Activated CD8-positive, alpha-beta T cell treated with anti-CD3 and anti-CD28 coated beads for 36 hours (primary cell): ENCODE measurements at regions not wholly inside any gene's neighbourhood (a gene's known extent, or its start where the extent isn't known, plus 50 kb on each side); places are given as distances from the start of the nearest gene placed in this dataset.

Experiments
- ATAC-seq: fragments of 200-7000 bp; cut with Tn5 transposase; one replicate; pipeline ENCODE4 v1.10.0; 2021; ENCODE audit warnings: mild to moderate bottlenecking, moderate library complexity
- CTCF ChIA-PET: fragments of 350-600 bp; sonication (Branson Sonifier 250); formaldehyde crosslinking; loops from one replicate; lab custom pipeline; 2021; ENCODE audit warnings: antibody characterized with exemption; lab: Charles Lee
- POLR2A ChIA-PET: fragments of 350-600 bp; sonication (Branson Sonifier 250); formaldehyde crosslinking; loops from one replicate; lab custom pipeline; 2021; ENCODE audit warnings: antibody characterized with exemption; lab: Charles Lee
- DNase-seq: peaks from one replicate; pipeline ENCODE4 v3.0.0-alpha.2; 2020
- H3K27ac Mint-ChIP-seq: one replicate; pipeline ENCODE4 v1.8.0; 2021; ENCODE audit warnings: mild to moderate bottlenecking, mixed read lengths
- H3K27me3 Mint-ChIP-seq: one replicate; pipeline ENCODE4 v1.8.0; 2021; ENCODE audit warnings: mixed read lengths
- H3K36me3 Mint-ChIP-seq: one replicate; pipeline ENCODE4 v1.8.0; 2021; ENCODE audit warnings: low read depth, mixed read lengths
- H3K4me1 Mint-ChIP-seq: one replicate; pipeline ENCODE4 v1.8.0; 2021; ENCODE audit warnings: low read depth, mixed read lengths
- H3K4me3 Mint-ChIP-seq: one replicate; pipeline ENCODE4 v1.8.0; 2021; ENCODE audit warnings: mild to moderate bottlenecking, moderate library complexity, mixed read lengths
- H3K9me3 Mint-ChIP-seq: one replicate; pipeline ENCODE4 v1.8.0; 2021; ENCODE audit warnings: mixed read lengths
- intact Hi-C: fragments of 100-400 bp; cut with micrococcal nuclease; formaldehyde crosslinking; loops from one replicate; pipeline ENCODE4 v1.10.0; 2022
- TF ChIP-seq, protein P1 (sequence below): fragments of 200-600 bp; IDR thresholded peaks from one replicate; pipeline ENCODE4 v1.8.0; 2022; ENCODE audit warnings: antibody characterized with exemption, mild to moderate bottlenecking

DNA sequence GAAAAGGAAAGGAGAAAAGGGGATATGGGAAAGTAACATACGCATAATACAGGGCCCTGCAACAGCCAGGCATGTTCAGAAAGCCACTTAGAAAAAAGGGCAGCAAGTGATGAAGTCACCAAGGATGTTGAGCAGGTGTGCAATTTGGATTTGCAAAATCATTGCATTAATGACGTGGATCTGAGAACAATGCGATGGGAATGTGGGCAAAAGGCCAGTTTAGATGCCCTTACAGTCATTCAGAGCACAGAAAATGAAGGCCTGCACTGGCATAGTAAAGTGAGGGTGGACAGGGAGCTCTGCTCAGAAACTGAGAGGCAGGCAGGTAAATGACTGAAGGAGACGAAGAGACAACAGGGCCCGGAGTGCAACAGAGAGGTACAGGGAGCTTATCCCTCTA lies 123.7 kb upstream of the NHSL1 start:
- Mint-ChIP-seq H3K27me3 (peaks cover 2% of the 10 kb centered on the region), H3K36me3 (no peaks in the 10 kb centered on the region), H3K4me3 (no peak overlapping the region), H3K4me1 (no peaks in the 10 kb centered on the region), H3K9me3 (no peaks in the 10 kb centered on the region), H3K27ac (no peak overlapping the region)
- ATAC-seq: no peak
- TF ChIP-seq, protein P1, sequence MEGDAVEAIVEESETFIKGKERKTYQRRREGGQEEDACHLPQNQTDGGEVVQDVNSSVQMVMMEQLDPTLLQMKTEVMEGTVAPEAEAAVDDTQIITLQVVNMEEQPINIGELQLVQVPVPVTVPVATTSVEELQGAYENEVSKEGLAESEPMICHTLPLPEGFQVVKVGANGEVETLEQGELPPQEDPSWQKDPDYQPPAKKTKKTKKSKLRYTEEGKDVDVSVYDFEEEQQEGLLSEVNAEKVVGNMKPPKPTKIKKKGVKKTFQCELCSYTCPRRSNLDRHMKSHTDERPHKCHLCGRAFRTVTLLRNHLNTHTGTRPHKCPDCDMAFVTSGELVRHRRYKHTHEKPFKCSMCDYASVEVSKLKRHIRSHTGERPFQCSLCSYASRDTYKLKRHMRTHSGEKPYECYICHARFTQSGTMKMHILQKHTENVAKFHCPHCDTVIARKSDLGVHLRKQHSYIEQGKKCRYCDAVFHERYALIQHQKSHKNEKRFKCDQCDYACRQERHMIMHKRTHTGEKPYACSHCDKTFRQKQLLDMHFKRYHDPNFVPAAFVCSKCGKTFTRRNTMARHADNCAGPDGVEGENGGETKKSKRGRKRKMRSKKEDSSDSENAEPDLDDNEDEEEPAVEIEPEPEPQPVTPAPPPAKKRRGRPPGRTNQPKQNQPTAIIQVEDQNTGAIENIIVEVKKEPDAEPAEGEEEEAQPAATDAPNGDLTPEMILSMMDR: no peak
- ChIA-PET CTCF (interaction anchor here (0.8 kb wide), 1 partner anchor 143 kb away, joined by 4 read pairs; no protein-coding TSS in a partner anchor), POLR2A (no interaction called here)
- no peak for DNase-seq
- intact Hi-C loops: no loop called here

DNA sequence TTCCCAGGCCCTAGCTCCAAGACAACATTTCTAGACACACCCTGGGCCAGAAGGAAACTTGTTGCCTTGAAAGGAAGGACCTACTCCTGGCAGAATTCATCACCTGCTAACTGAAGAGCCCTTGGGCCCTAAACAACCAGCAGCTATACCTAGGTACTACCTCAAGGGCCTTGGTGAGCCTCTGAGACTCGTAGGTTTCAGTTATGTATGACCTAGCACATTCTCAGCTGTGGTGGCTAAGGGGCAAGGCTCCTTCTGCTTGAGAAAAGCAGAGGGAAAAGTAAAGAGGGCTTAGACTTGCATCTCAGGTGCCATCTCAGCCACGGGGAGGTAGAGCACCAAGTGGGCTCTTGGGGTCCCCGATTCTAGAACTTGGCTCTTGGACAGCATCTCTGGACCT lies 132.3 kb upstream of the NHSL1 start:
- H3K4me1 Mint-ChIP-seq: no peaks in the 10 kb centered on the region
- ChIA-PET CTCF (no interaction called here), POLR2A (no interaction called here)
- ATAC-seq: no peak
- no peak for DNase-seq
- TF ChIP-seq, protein P1: no peak
- H3K27me3 Mint-ChIP-seq: peaks cover 5% of the 10 kb centered on the region
- H3K4me3 Mint-ChIP-seq: no peak overlapping the region
- H3K9me3 Mint-ChIP-seq: no peaks in the 10 kb centered on the region
- intact Hi-C loops: no loop called here
- no peaks in the 10 kb centered on the region for H3K36me3 Mint-ChIP-seq
- no peak overlapping the region for H3K27ac Mint-ChIP-seq

- Mint-ChIP-seq H3K36me3 (no peaks in the 10 kb centered on the region), H3K9me3 (no peaks in the 10 kb centered on the region), H3K4me1 (no peaks in the 10 kb centered on the region), H3K27ac (no peak overlapping the region), H3K4me3 (no peak overlapping the region), H3K27me3 (peaks cover 5% of the 10 kb centered on the region)
- CTCF ChIA-PET: no interaction called here
- DNase-seq (no peak), ATAC-seq (no peak)
- TF ChIP-seq, protein P1: no peak
- POLR2A ChIA-PET: no interaction called here
- intact Hi-C loops: no loop called here
Measured at GRCh38 chr6:138637822-138638221, 135.7 kb upstream of the CCDC28A start.

- DNase-seq (no peak), ATAC-seq (no peak)
- Mint-ChIP-seq H3K9me3 (no peaks in the 10 kb centered on the region), H3K4me3 (no peak overlapping the region), H3K36me3 (no peaks in the 10 kb centered on the region), H3K27ac (no peak overlapping the region), H3K27me3 (peaks cover 2% of the 10 kb centered on the region), H3K4me1 (no peaks in the 10 kb centered on the region)
- TF ChIP-seq, protein P1: no peak
- POLR2A ChIA-PET: interaction anchor here (0.8 kb wide), 1 partner anchor 48 kb away, joined by 3 read pairs; no protein-coding TSS in a partner anchor
- CTCF ChIA-PET: interaction anchor here (0.6 to 1.2 kb wide), 2 partner anchors 49 to 130 kb away, joined by 3 to 5 read pairs; no protein-coding TSS in a partner anchor
- intact Hi-C loops: no loop called here
Measured at GRCh38 chr6:138638604-138639003, 135.0 kb upstream of the CCDC28A start.

DNA sequence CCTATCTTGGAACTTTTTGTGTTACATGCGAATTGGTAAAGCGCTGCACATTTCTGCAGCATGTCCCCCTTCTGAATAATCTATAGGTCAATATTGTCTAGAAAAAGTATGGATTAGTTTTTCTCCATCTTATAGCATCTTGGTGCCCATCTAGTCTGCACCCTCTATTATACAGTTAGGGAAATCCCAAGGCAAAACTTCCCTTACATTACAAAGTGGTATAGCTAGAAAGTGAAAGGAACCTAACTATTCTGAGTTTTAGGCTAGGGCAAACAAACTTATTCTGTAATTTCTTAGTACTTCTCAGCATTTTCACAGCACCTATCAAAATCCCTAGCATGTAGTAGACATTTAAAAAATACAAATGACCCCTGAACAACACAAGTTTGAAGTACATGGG lies 133.5 kb upstream of the CCDC28A start:
- Mint-ChIP-seq H3K4me3 (no peak overlapping the region), H3K9me3 (no peaks in the 10 kb centered on the region), H3K4me1 (no peaks in the 10 kb centered on the region), H3K27ac (no peak overlapping the region), H3K36me3 (no peaks in the 10 kb centered on the region), H3K27me3 (peaks cover 2% of the 10 kb centered on the region)
- TF ChIP-seq, protein P1: no peak
- intact Hi-C loops: no loop called here
- POLR2A ChIA-PET: no interaction called here
- DNase-seq (no peak), ATAC-seq (no peak)
- CTCF ChIA-PET: interaction anchor here (1.2 kb wide), 1 partner anchor 50 kb away, joined by 5 read pairs; no protein-coding TSS in a partner anchor
